PFSK-1 (cell line): ENCODE measurements at regions not wholly inside any gene's neighbourhood (a gene's known extent, or its start where the extent isn't known, plus 50 kb on each side); places are given as distances from the start of the nearest gene placed in this dataset.

Experiments used
- REST ChIP-seq, 2 experiments: IDR thresholded peaks; 2 replicates each; pipeline versions ENCODE4 v1.6.1 to v1.8.0; 2011 to 2012; ENCODE audit warnings: low read depth in 2 of 2, low read length in 2 of 2, control low read depth in 1 of 2, inconsistent platforms in 1 of 2, mild to moderate bottlenecking in 1 of 2, moderate library complexity in 1 of 2; ENCODE audit not compliant: insufficient read depth in 1 of 2
- TAF1 ChIP-seq: IDR thresholded peaks from 2 replicates; pipeline ENCODE4 v1.6.1; 2012; ENCODE audit warnings: low read length, control low read depth, borderline replicate concordance; ENCODE audit not compliant: insufficient read depth

- TF ChIP-seq TAF1 (no peak), REST (IDR thresholded peaks at IDR 0.05; ENCODE audit: insufficient read depth in 1 of 2, low read depth in 2 of 2, low read length in 2 of 2) (no peak)
Observed at GRCh38 chr16:65657071-65657494, 535.2 kb upstream of the CDH11 start.
